ENCODE measurements at regions not wholly inside any gene's neighbourhood (a gene's known extent, or its start where the extent isn't known, plus 50 kb on each side); places are given as distances from the start of the nearest gene placed in this dataset.
"Not testable (repeated sequence)": the region's sequence is repeated elsewhere in the genome, so short reads cannot be mapped to it uniquely, and the experiment has no call there.

GRCh38 chrX:108843039-108843438 is 106.7 kb upstream of the IRS4 start:
- not testable (repeated sequence) for DNase-seq (ENCODE audit: low read depth)

- DNase-seq (ENCODE audit: low read depth), result no peak
Measured at GRCh38 chrX:108833993-108834392, 97.6 kb upstream of the IRS4 start.

- no peak for DNase-seq (ENCODE audit: low read depth)
Measured at GRCh38 chrX:108811891-108812290, 75.5 kb upstream of the IRS4 start.

GRCh38 chrX:108795240-108795639 is 58.9 kb upstream of the IRS4 start:
- no peak for DNase-seq (ENCODE audit: low read depth)
